ENCODE measurements at regions not wholly inside any gene's neighbourhood (a gene's known extent, or its start where the extent isn't known, plus 50 kb on each side); places are given as distances from the start of the nearest gene placed in this dataset.

DNA sequence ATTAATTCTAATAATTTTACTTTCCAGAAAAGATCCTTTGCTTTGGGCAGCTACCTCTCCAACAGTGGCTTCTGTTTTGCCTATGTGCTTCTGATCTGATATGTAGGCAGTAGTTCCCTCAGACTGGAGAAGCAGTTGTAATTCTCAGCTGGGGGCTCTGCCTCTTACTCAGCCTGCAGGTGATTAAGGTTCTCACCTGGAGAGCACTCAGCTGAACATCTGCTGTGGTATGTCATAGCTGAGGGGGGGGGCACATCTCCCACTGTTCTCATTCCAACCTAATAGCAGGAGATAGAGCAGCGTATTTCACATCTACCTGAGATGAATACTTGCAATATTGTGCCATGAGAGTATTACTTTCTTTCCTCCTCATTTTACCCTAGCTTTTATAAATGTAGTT lies 511.9 kb upstream of the CDH8 start:
- Histone ChIP-seq H3K27ac (no peak overlapping the region), H3K4me1 (ENCODE audit: control insufficient read depth in 1 of 2, low read depth in 2 of 2) (no peaks in the 10 kb centered on the region), H3K4me3 (no peak overlapping the region), H3K36me3 (no peaks in the 10 kb centered on the region), H3K27me3 (replicated peaks; ENCODE audit: insufficient read depth) (no peaks in the 10 kb centered on the region), H3K9me3 (no peaks in the 10 kb centered on the region)
- TF ChIP-seq, protein P1, sequence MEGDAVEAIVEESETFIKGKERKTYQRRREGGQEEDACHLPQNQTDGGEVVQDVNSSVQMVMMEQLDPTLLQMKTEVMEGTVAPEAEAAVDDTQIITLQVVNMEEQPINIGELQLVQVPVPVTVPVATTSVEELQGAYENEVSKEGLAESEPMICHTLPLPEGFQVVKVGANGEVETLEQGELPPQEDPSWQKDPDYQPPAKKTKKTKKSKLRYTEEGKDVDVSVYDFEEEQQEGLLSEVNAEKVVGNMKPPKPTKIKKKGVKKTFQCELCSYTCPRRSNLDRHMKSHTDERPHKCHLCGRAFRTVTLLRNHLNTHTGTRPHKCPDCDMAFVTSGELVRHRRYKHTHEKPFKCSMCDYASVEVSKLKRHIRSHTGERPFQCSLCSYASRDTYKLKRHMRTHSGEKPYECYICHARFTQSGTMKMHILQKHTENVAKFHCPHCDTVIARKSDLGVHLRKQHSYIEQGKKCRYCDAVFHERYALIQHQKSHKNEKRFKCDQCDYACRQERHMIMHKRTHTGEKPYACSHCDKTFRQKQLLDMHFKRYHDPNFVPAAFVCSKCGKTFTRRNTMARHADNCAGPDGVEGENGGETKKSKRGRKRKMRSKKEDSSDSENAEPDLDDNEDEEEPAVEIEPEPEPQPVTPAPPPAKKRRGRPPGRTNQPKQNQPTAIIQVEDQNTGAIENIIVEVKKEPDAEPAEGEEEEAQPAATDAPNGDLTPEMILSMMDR (IDR thresholded peaks at IDR 0.05), result no peak
- no peak for DNase-seq (ENCODE audit: low spot score)
- ATAC-seq (ENCODE audit: insufficient number of reproducible peaks, low FRiP score, low read depth), result no peak

DNA sequence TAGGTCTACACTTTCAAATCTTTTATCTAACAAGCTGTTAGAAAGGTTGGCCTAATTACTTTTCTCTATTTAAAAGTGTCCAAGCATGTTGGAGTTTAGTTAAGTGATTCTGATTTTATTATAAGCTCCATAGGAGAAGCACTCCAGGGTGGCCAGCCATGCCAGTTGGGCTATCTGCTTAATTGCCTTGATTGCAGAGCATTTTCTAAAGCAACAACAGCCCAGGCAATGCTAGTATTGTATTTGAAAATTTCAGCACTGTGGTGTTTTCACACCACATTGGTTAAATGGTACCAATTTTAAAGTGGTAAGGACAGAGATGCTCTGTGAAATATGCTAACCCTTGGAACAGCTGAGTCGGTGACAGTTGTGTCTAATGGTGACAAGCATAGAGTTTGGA lies 510.5 kb upstream of the CDH8 start:
- DNase-seq (ENCODE audit: low spot score) (no peak), ATAC-seq (ENCODE audit: insufficient number of reproducible peaks, low FRiP score, low read depth) (no peak)
- no peaks in the 10 kb centered on the region for H3K9me3 ChIP-seq
- TF ChIP-seq, protein P1 (IDR thresholded peaks at IDR 0.05), result no peak
- no peak overlapping the region for H3K27ac ChIP-seq
- no peaks in the 10 kb centered on the region for H3K4me1 ChIP-seq (ENCODE audit: control insufficient read depth in 1 of 2, low read depth in 2 of 2)
- no peaks in the 10 kb centered on the region for H3K36me3 ChIP-seq
- no peak overlapping the region for H3K4me3 ChIP-seq
- no peaks in the 10 kb centered on the region for H3K27me3 ChIP-seq (replicated peaks; ENCODE audit: insufficient read depth)

DNA sequence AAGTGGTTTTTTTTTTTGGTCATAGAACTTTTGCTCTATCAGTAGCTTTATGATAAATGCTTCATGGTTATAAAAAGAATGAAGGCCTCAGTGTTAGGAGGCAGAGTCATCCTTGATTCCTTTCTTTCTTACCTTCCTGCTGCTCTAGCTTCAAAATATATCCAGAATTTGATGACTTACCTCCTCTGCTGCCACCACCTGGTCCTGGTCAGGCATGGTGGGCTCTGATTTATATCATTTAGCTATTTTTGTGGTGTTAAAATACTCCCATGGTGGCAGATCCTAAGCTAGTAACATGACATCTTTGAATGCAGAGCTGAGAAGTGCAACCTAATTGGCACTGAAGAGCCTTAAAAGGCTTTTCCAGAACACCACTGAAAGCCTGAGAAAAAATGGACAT lies 508.8 kb upstream of the CDH8 start:
- ATAC-seq (ENCODE audit: insufficient number of reproducible peaks, low FRiP score, low read depth) (no peak), DNase-seq (ENCODE audit: low spot score) (no peak)
- no peaks in the 10 kb centered on the region for H3K9me3 ChIP-seq
- H3K27ac ChIP-seq, result no peak overlapping the region
- TF ChIP-seq, protein P1 (IDR thresholded peaks at IDR 0.05), result no peak
- no peak overlapping the region for H3K4me3 ChIP-seq
- no peaks in the 10 kb centered on the region for H3K36me3 ChIP-seq
- H3K27me3 ChIP-seq (replicated peaks; ENCODE audit: insufficient read depth), result no peaks in the 10 kb centered on the region
- H3K4me1 ChIP-seq (ENCODE audit: control insufficient read depth in 1 of 2, low read depth in 2 of 2), result no peaks in the 10 kb centered on the region

GRCh38 chr16:62543516-62543915 lies 507.3 kb upstream of the CDH8 start:
- Histone ChIP-seq H3K4me3 (no peak overlapping the region), H3K27me3 (replicated peaks; ENCODE audit: insufficient read depth) (no peaks in the 10 kb centered on the region), H3K36me3 (no peaks in the 10 kb centered on the region), H3K4me1 (ENCODE audit: control insufficient read depth in 1 of 2, low read depth in 2 of 2) (no peaks in the 10 kb centered on the region), H3K27ac (no peak overlapping the region), H3K9me3 (no peaks in the 10 kb centered on the region)
- DNase-seq (ENCODE audit: low spot score), result no peak
- no peak for ATAC-seq (ENCODE audit: insufficient number of reproducible peaks, low FRiP score, low read depth)
- TF ChIP-seq, protein P1 (IDR thresholded peaks at IDR 0.05), result no peak

DNA sequence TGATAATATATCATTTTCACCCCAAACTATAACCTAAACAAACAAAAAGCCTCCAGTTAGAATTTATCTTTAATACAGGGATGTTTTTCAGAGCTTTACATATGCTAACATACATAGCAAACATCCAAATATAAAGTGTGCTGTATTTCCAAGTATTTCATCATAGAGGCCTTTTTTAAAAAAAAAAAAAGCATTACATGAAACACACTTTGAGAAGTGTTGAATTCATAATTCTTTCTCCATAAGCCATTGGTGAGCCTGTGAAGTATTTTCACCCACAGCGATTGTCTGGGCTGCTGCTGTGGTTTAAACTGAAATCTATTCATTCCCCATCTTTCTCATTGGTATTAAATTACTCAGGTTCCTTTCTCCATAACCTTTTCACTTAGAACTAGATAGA lies 503.4 kb upstream of the CDH8 start:
- ATAC-seq (ENCODE audit: insufficient number of reproducible peaks, low FRiP score, low read depth), result no peak

More for the DNA sequence above, 503.4 kb upstream of the CDH8 start:
- no peak overlapping the region for H3K4me3 ChIP-seq
- no peak for DNase-seq (ENCODE audit: low spot score)
- H3K36me3 ChIP-seq, result no peaks in the 10 kb centered on the region
- no peaks in the 10 kb centered on the region for H3K9me3 ChIP-seq
- H3K27ac ChIP-seq, result no peak overlapping the region
- TF ChIP-seq, protein P1 (IDR thresholded peaks at IDR 0.05), result no peak
- H3K27me3 ChIP-seq (replicated peaks; ENCODE audit: insufficient read depth), result no peaks in the 10 kb centered on the region
- no peaks in the 10 kb centered on the region for H3K4me1 ChIP-seq (ENCODE audit: control insufficient read depth in 1 of 2, low read depth in 2 of 2)
